ENCODE measurements at regions not wholly inside any gene's neighbourhood (a gene's known extent, or its start where the extent isn't known, plus 50 kb on each side); places are given as distances from the start of the nearest gene placed in this dataset.

GRCh38 chr2:22194218-22194617 lies 1070.5 kb downstream of the TDRD15 start:
- no peak for TF ChIP-seq SUZ12 (IDR thresholded peaks at IDR 0.05; ENCODE audit: extremely low read depth, insufficient read depth, insufficient read length)
- TF ChIP-seq YY1 (IDR thresholded peaks at IDR 0.05; ENCODE audit: insufficient read depth, insufficient read length), result no peak
